ENCODE measurements at regions not wholly inside any gene's neighbourhood (a gene's known extent, or its start where the extent isn't known, plus 50 kb on each side); places are given as distances from the start of the nearest gene placed in this dataset.

GRCh38 chr10:44435196-44435595 lies 50.3 kb upstream of the CXCL12 start:
- H3K4me3 Mint-ChIP-seq, result no peak overlapping the region
- ATAC-seq (no peak), DNase-seq (no peak)
- no peaks in the 10 kb centered on the region for H3K4me1 Mint-ChIP-seq
- H3K9me3 ChIP-seq (ENCODE audit: control insufficient read depth, low read length, poor library complexity, severe bottlenecking), result no peaks in the 10 kb centered on the region
- no peaks in the 10 kb centered on the region for H3K27me3 Mint-ChIP-seq
- H3K27ac Mint-ChIP-seq, result no peak overlapping the region
- H3K36me3 Mint-ChIP-seq (ENCODE audit: low read depth), result no peaks in the 10 kb centered on the region

GRCh38 chr10:44436240-44436639 lies 51.3 kb upstream of the CXCL12 start:
- ATAC-seq (no peak), DNase-seq (no peak)
- Mint-ChIP-seq H3K4me1 (no peaks in the 10 kb centered on the region), H3K27ac (no peak overlapping the region), H3K27me3 (no peaks in the 10 kb centered on the region), H3K4me3 (no peak overlapping the region), H3K36me3 (ENCODE audit: low read depth) (no peaks in the 10 kb centered on the region)
- no peaks in the 10 kb centered on the region for H3K9me3 ChIP-seq (ENCODE audit: control insufficient read depth, low read length, poor library complexity, severe bottlenecking)

DNA sequence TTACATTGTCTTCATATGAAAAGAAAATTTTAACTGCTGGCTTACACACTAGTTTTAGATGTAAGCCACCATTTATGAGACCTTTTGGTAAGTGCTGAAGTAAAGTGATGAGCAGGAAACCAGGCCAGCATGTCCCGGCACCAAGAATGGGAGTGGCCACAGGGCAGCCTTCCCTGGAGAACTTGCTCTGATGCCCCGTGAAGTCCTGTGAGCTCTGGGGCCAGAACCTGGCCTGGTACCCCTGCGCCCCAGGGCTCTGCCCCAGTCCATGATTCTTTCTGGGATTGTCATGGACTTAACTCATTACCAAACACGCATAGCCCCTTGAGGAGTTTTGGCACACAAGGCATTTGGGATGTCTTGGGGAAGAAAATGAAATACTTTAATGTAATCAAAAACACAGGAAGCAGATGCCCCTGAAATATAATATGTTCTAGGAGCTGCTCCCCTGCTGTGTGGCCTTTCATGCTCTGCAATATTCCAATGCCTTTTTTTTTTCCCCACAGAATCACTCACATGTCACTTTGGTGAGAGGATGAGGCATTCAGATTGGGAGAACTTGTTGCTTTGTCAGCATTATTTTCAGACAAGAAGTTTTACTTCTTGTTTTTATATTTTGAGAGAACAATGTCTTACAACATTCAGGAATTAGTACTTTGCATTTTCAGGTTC lies 53.1 kb upstream of the CXCL12 start:
- no peak for DNase-seq
- Mint-ChIP-seq H3K4me1 (no peaks in the 10 kb centered on the region), H3K4me3 (no peak overlapping the region), H3K27ac (no peak overlapping the region), H3K36me3 (ENCODE audit: low read depth) (no peaks in the 10 kb centered on the region), H3K27me3 (no peaks in the 10 kb centered on the region)
- no peak for ATAC-seq
- no peaks in the 10 kb centered on the region for H3K9me3 ChIP-seq (ENCODE audit: control insufficient read depth, low read length, poor library complexity, severe bottlenecking)

- Mint-ChIP-seq H3K4me1 (no peaks in the 10 kb centered on the region), H3K36me3 (ENCODE audit: low read depth) (no peaks in the 10 kb centered on the region)
- ATAC-seq, result no peak
These were observed 54.5 kb upstream of the CXCL12 start for GRCh38 chr10:44439239-44439957.

GRCh38 chr10:44439958-44440244 lies 55.0 kb upstream of the CXCL12 start:
- Mint-ChIP-seq H3K27ac (no peak overlapping the region), H3K36me3 (ENCODE audit: low read depth) (no peaks in the 10 kb centered on the region), H3K27me3 (no peaks in the 10 kb centered on the region), H3K4me3 (no peak overlapping the region), H3K4me1 (no peaks in the 10 kb centered on the region)
- H3K9me3 ChIP-seq (ENCODE audit: control insufficient read depth, low read length, poor library complexity, severe bottlenecking), result no peaks in the 10 kb centered on the region
- ATAC-seq (no peak), DNase-seq (no peak)

More at GRCh38 chr10:44439239-44439957, 54.5 kb upstream of the CXCL12 start:
- Mint-ChIP-seq H3K27me3 (no peaks in the 10 kb centered on the region), H3K27ac (no peak overlapping the region), H3K4me3 (no peak overlapping the region)
- H3K9me3 ChIP-seq (ENCODE audit: control insufficient read depth, low read length, poor library complexity, severe bottlenecking), result no peaks in the 10 kb centered on the region
- no peak for DNase-seq

GRCh38 chr10:44457259-44457658 lies 72.4 kb upstream of the CXCL12 start:
- ATAC-seq, result no peak
- Mint-ChIP-seq H3K27me3 (no peaks in the 10 kb centered on the region), H3K4me3 (no peak overlapping the region), H3K4me1 (no peaks in the 10 kb centered on the region), H3K36me3 (ENCODE audit: low read depth) (no peaks in the 10 kb centered on the region), H3K27ac (no peak overlapping the region)
- DNase-seq, result no peak
- no peaks in the 10 kb centered on the region for H3K9me3 ChIP-seq (ENCODE audit: control insufficient read depth, low read length, poor library complexity, severe bottlenecking)

GRCh38 chr10:44458671-44459413 lies 73.9 kb upstream of the CXCL12 start:
- ATAC-seq, result no peak
- no peak overlapping the region for H3K27ac Mint-ChIP-seq

GRCh38 chr10:44459671-44460070 lies 74.8 kb upstream of the CXCL12 start:
- no peak for DNase-seq
- no peak for ATAC-seq

More at GRCh38 chr10:44458671-44459413, 73.9 kb upstream of the CXCL12 start:
- Mint-ChIP-seq H3K4me1 (no peaks in the 10 kb centered on the region), H3K4me3 (no peak overlapping the region), H3K36me3 (ENCODE audit: low read depth) (no peaks in the 10 kb centered on the region), H3K27me3 (no peaks in the 10 kb centered on the region)
- no peak for DNase-seq
- H3K9me3 ChIP-seq (ENCODE audit: control insufficient read depth, low read length, poor library complexity, severe bottlenecking), result no peaks in the 10 kb centered on the region

GRCh38 chr10:44460416-44460815 lies 75.5 kb upstream of the CXCL12 start:
- no peaks in the 10 kb centered on the region for H3K9me3 ChIP-seq (ENCODE audit: control insufficient read depth, low read length, poor library complexity, severe bottlenecking)
- DNase-seq (no peak), ATAC-seq (no peak)
- H3K36me3 Mint-ChIP-seq (ENCODE audit: low read depth), result peaks cover 3% of the 10 kb centered on the region
- H3K27ac Mint-ChIP-seq, result no peak overlapping the region
- no peak overlapping the region for H3K4me3 Mint-ChIP-seq
- H3K27me3 Mint-ChIP-seq, result no peaks in the 10 kb centered on the region
- H3K4me1 Mint-ChIP-seq, result peaks cover 2% of the 10 kb centered on the region

More at GRCh38 chr10:44459671-44460070, 74.8 kb upstream of the CXCL12 start:
- H3K27me3 Mint-ChIP-seq, result no peaks in the 10 kb centered on the region
- peaks cover 3% of the 10 kb centered on the region for H3K36me3 Mint-ChIP-seq (ENCODE audit: low read depth)
- no peak overlapping the region for H3K4me3 Mint-ChIP-seq
- no peak overlapping the region for H3K27ac Mint-ChIP-seq
- no peaks in the 10 kb centered on the region for H3K4me1 Mint-ChIP-seq
- no peaks in the 10 kb centered on the region for H3K9me3 ChIP-seq (ENCODE audit: control insufficient read depth, low read length, poor library complexity, severe bottlenecking)

- ATAC-seq (no peak), DNase-seq (no peak)
- Mint-ChIP-seq H3K36me3 (ENCODE audit: low read depth) (peaks cover 5% of the 10 kb centered on the region), H3K27ac (no peak overlapping the region), H3K4me1 (peaks cover 2% of the 10 kb centered on the region), H3K27me3 (peaks cover 12% of the 10 kb centered on the region), H3K4me3 (no peak overlapping the region)
- no peaks in the 10 kb centered on the region for H3K9me3 ChIP-seq (ENCODE audit: control insufficient read depth, low read length, poor library complexity, severe bottlenecking)
These were observed 77.5 kb upstream of the CXCL12 start for GRCh38 chr10:44462338-44462914.

DNA sequence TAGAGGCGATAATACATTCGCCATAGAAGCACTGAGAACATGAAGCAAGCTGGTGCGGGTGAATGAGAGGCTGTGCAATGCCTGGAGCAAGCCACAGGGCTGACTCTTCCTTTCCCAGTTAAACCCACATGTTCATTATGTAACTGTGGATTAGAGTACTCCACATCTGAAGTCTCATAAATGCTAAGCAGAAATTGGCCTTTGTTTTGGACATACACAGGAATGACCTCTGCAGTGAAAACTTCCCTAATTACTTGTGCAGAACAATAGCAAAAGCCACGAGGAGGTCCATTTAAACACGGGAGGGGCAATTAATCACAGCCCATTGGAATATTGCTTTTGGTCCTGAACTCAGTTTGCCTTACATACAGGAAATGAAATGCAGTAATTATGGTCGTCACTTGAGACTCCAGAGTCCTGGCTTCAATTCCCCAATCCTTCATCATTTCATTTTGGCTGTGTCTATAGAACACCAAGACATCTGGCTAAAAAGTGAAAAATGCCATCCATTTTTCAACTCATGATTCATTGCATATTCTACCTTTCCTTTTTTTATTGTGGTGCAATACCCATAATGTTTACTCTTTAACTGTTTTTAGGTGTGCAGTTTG lies 78.7 kb upstream of the CXCL12 start:
- DNase-seq, result no peak
- Mint-ChIP-seq H3K4me1 (peaks cover 2% of the 10 kb centered on the region), H3K4me3 (no peak overlapping the region), H3K36me3 (ENCODE audit: low read depth) (peaks cover 5% of the 10 kb centered on the region), H3K27me3 (peaks cover 12% of the 10 kb centered on the region), H3K27ac (no peak overlapping the region)
- no peak for ATAC-seq
- no peaks in the 10 kb centered on the region for H3K9me3 ChIP-seq (ENCODE audit: control insufficient read depth, low read length, poor library complexity, severe bottlenecking)

GRCh38 chr10:44464503-44464902 lies 79.6 kb upstream of the CXCL12 start:
- H3K27ac Mint-ChIP-seq, result no peak overlapping the region
- H3K9me3 ChIP-seq (ENCODE audit: control insufficient read depth, low read length, poor library complexity, severe bottlenecking), result no peaks in the 10 kb centered on the region
- peaks cover 5% of the 10 kb centered on the region for H3K36me3 Mint-ChIP-seq (ENCODE audit: low read depth)
- DNase-seq (no peak), ATAC-seq (no peak)
- peaks cover 2% of the 10 kb centered on the region for H3K4me1 Mint-ChIP-seq
- peaks cover 12% of the 10 kb centered on the region for H3K27me3 Mint-ChIP-seq
- no peak overlapping the region for H3K4me3 Mint-ChIP-seq
